Nephron progenitor cell (in vitro differentiated cells): ENCODE measurements at regions not wholly inside any gene's neighbourhood (a gene's known extent, or its start where the extent isn't known, plus 50 kb on each side); places are given as distances from the start of the nearest gene placed in this dataset.

Experiments
- DNase-seq: peaks from one replicate; pipeline ENCODE4 v3.0.0; 2021
- H3K27ac Mint-ChIP-seq: 2 replicates; pipeline ENCODE4 v1.8.0; 2021; ENCODE audit warnings: mild to moderate bottlenecking, moderate library complexity, mixed read lengths
- H3K27me3 Mint-ChIP-seq: 2 replicates; pipeline ENCODE4 v1.8.0; 2021; ENCODE audit warnings: mild to moderate bottlenecking, low read depth, mixed read lengths; ENCODE audit not compliant: poor library complexity
- H3K36me3 Mint-ChIP-seq: 2 replicates; pipeline ENCODE4 v1.8.0; 2021; ENCODE audit warnings: low read depth, mixed read lengths
- H3K4me1 Mint-ChIP-seq: 2 replicates; pipeline ENCODE4 v1.8.0; 2021; ENCODE audit warnings: mixed read lengths
- H3K4me3 Mint-ChIP-seq: 2 replicates; pipeline ENCODE4 v1.8.0; 2021; ENCODE audit warnings: mild to moderate bottlenecking, moderate library complexity, mixed read lengths
- H3K9me3 Mint-ChIP-seq: 2 replicates; pipeline ENCODE4 v1.8.0; 2021; ENCODE audit warnings: mild to moderate bottlenecking, moderate library complexity, mixed read lengths
- CTCF ChIP-seq: fragments of 200-600 bp; sonication (generic); IDR thresholded peaks from 2 replicates; pipeline ENCODE4 v1.5.0; 2021; ENCODE audit warnings: antibody characterized with exemption

GRCh38 chr13:95391785-95392184 is 90.5 kb upstream of the ABCC4 start:
- Mint-ChIP-seq H3K9me3 (peaks cover 4% of the 10 kb centered on the region), H3K27me3 (peaks cover 29% of the 10 kb centered on the region), H3K36me3 (no peaks in the 10 kb centered on the region), H3K27ac (no peak overlapping the region), H3K4me1 (peaks cover 5% of the 10 kb centered on the region), H3K4me3 (no peak overlapping the region)
- DNase-seq: no peak
- no peak for TF ChIP-seq CTCF

GRCh38 chr13:95392597-95392996 is 91.3 kb upstream of the ABCC4 start:
- peaks cover 4% of the 10 kb centered on the region for H3K9me3 Mint-ChIP-seq
- DNase-seq: no peak
- H3K4me3 Mint-ChIP-seq: no peak overlapping the region
- no peak for TF ChIP-seq CTCF
- H3K27me3 Mint-ChIP-seq: peaks cover 29% of the 10 kb centered on the region
- H3K36me3 Mint-ChIP-seq: no peaks in the 10 kb centered on the region
- peaks cover 4% of the 10 kb centered on the region for H3K4me1 Mint-ChIP-seq
- H3K27ac Mint-ChIP-seq: no peak overlapping the region

- peaks cover 12% of the 10 kb centered on the region for H3K4me1 Mint-ChIP-seq
- no peaks in the 10 kb centered on the region for H3K36me3 Mint-ChIP-seq
- H3K9me3 Mint-ChIP-seq: no peaks in the 10 kb centered on the region
- DNase-seq: peak; percentile 45
- peaks cover 22% of the 10 kb centered on the region for H3K27me3 Mint-ChIP-seq
- H3K4me3 Mint-ChIP-seq: peak overlapping the region; percentile 87
- H3K27ac Mint-ChIP-seq: no peak overlapping the region
- TF ChIP-seq CTCF: no peak
Observed at GRCh38 chr13:95403349-95404140, 102.3 kb upstream of the ABCC4 start.

GRCh38 chr13:95404141-95404882 is 103.1 kb upstream of the ABCC4 start:
- H3K9me3 Mint-ChIP-seq: no peaks in the 10 kb centered on the region
- peaks cover 12% of the 10 kb centered on the region for H3K4me1 Mint-ChIP-seq
- peak; percentile 95 for TF ChIP-seq CTCF
- peak overlapping the region; percentile 87 for H3K4me3 Mint-ChIP-seq
- H3K36me3 Mint-ChIP-seq: no peaks in the 10 kb centered on the region
- H3K27me3 Mint-ChIP-seq: peaks cover 22% of the 10 kb centered on the region
- no peak overlapping the region for H3K27ac Mint-ChIP-seq
- DNase-seq: peak; percentile 85

- Mint-ChIP-seq H3K4me1 (peaks cover 12% of the 10 kb centered on the region), H3K27ac (peak overlapping the region; percentile 20), H3K9me3 (no peaks in the 10 kb centered on the region), H3K27me3 (peaks cover 22% of the 10 kb centered on the region), H3K36me3 (no peaks in the 10 kb centered on the region), H3K4me3 (no peak overlapping the region)
- DNase-seq: no peak
- no peak for TF ChIP-seq CTCF
Observed at GRCh38 chr13:95406176-95406575, 104.9 kb upstream of the ABCC4 start.
